KMS-11 (cell line): ENCODE measurements at regions not wholly inside any gene's neighbourhood (a gene's known extent, or its start where the extent isn't known, plus 50 kb on each side); places are given as distances from the start of the nearest gene placed in this dataset.

Source experiments
- H2AFZ ChIP-seq: fragments of 200-600 bp; sonication (generic); 2 replicates; pipeline ENCODE4 v1.6.1; 2016; ENCODE audit warnings: antibody characterized with exemption, mixed run types, low read depth
- H3K27ac ChIP-seq: fragments of 200-600 bp; sonication (generic); 2 replicates; pipeline ENCODE4 v1.6.1; 2016; ENCODE audit warnings: mild to moderate bottlenecking, mixed run types
- H3K27me3 ChIP-seq: fragments of 200-600 bp; sonication (generic); 2 replicates; pipeline ENCODE4 v1.6.1; 2017; ENCODE audit warnings: mild to moderate bottlenecking, low read depth, mixed run types, moderate library complexity; ENCODE audit not compliant: insufficient read depth
- H3K36me3 ChIP-seq: fragments of 200-600 bp; sonication (generic); 2 replicates; pipeline ENCODE4 v1.6.1; 2017; ENCODE audit warnings: mild to moderate bottlenecking, mixed run types; ENCODE audit not compliant: insufficient read depth
- H3K4me1 ChIP-seq: fragments of 200-600 bp; sonication (generic); 2 replicates; pipeline ENCODE4 v1.6.1; 2016; ENCODE audit warnings: mild to moderate bottlenecking, low read depth, mixed run types; ENCODE audit not compliant: poor library complexity, severe bottlenecking
- H3K4me2 ChIP-seq: fragments of 200-600 bp; sonication (generic); 2 replicates; pipeline ENCODE4 v1.7.0; 2016; ENCODE audit warnings: mild to moderate bottlenecking, mixed run types
- H3K4me3 ChIP-seq: fragments of 200-600 bp; sonication (generic); IDR thresholded peaks from 2 replicates; pipeline ENCODE4 v1.6.1; 2017; ENCODE audit warnings: low read depth, low read length, mixed read lengths; ENCODE audit not compliant: insufficient read depth
- H3K79me2 ChIP-seq: fragments of 200-600 bp; sonication (generic); 2 replicates; pipeline ENCODE4 v1.6.1; 2016; ENCODE audit warnings: low read depth, mixed run types; ENCODE audit not compliant: insufficient read depth
- H3K9ac ChIP-seq: fragments of 200-600 bp; sonication (generic); 2 replicates; pipeline ENCODE4 v1.6.1; 2016; ENCODE audit warnings: mild to moderate bottlenecking, mixed run types
- H4K20me1 ChIP-seq: fragments of 200-600 bp; sonication (generic); 2 replicates; pipeline ENCODE4 v1.6.1; 2016; ENCODE audit warnings: mild to moderate bottlenecking, mixed run types; ENCODE audit not compliant: insufficient read depth
- TF ChIP-seq, protein P1 (sequence below): fragments of 200-600 bp; sonication (generic); conservative IDR thresholded peaks from 2 replicates; pipeline ENCODE4 v1.6.1; 2017; ENCODE audit warnings: low read depth, mild to moderate bottlenecking, antibody characterized with exemption, low read length, moderate library complexity, mixed read lengths

DNA sequence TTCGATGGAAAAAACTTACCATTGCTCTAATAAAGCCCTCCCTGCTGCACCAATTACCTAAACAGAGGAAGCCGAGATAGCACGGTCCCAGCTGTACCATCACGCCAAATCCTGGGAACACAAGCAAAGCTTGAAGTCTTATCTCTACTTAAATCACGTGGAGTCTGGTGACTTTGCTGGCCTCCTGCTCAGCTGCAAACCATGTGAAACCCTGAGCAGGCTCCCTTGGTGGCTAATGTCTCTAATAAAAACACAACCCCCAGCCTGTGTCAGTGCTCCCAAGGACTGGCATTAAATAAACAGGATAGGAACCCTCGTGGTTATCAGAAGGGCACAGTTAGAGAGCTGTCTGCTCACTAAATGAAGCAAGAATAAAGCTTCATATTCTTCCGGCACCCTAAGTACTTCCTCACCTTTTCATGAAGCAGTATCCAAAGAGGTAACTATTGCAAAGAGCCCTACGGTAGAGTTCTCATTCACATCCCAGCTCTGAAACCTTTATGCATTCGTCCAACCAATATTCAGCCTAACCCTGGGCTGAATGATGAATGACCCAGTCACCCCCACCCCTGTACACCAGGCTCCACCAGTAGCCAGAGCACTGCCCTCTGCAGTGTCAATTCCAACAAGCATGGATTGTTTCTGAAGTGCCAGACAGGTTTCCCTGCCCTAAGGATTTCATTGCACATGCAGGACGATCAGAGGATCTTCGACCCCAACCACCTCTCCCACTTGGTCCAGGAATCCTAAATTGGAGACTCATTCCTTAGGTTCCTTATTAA is 452.7 kb upstream of the TMPO start:
- Histone ChIP-seq H3K9ac (no peak overlapping the region), H3K79me2 (no peaks in the 10 kb centered on the region), H3K4me3 (no peak overlapping the region)

DNA sequence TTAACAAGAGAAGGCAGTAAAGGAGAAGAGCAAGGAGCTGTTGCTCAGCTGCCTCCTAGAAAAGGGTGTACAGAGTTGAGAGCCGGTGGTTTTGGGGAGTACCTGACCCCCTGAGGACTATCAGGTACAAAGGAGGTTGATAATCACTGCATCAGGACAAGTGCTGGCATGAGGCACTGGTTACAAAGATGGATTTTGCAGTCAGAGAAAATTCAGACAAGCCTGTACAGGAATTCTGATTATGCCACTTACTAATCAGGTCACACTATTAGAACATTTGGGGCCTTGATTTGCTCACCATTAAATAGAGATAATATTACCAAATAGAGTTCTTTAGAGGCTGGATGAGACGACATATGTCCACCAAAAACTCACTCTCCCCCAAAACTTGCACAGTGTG is 450.9 kb upstream of the TMPO start:
- Histone ChIP-seq H3K9ac (no peak overlapping the region), H3K36me3 (no peaks in the 10 kb centered on the region), H3K4me2 (no peak overlapping the region), H3K79me2 (no peaks in the 10 kb centered on the region), H4K20me1 (no peaks in the 10 kb centered on the region), H3K4me1 (no peaks in the 10 kb centered on the region), H3K4me3 (no peak overlapping the region), H2AFZ (no peak overlapping the region), H3K27ac (no peak overlapping the region), H3K27me3 (no peaks in the 10 kb centered on the region)
- TF ChIP-seq, protein P1, sequence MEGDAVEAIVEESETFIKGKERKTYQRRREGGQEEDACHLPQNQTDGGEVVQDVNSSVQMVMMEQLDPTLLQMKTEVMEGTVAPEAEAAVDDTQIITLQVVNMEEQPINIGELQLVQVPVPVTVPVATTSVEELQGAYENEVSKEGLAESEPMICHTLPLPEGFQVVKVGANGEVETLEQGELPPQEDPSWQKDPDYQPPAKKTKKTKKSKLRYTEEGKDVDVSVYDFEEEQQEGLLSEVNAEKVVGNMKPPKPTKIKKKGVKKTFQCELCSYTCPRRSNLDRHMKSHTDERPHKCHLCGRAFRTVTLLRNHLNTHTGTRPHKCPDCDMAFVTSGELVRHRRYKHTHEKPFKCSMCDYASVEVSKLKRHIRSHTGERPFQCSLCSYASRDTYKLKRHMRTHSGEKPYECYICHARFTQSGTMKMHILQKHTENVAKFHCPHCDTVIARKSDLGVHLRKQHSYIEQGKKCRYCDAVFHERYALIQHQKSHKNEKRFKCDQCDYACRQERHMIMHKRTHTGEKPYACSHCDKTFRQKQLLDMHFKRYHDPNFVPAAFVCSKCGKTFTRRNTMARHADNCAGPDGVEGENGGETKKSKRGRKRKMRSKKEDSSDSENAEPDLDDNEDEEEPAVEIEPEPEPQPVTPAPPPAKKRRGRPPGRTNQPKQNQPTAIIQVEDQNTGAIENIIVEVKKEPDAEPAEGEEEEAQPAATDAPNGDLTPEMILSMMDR = no peak

More for the DNA sequence above, 452.7 kb upstream of the TMPO start:
- Histone ChIP-seq H3K4me1 (peaks cover 10% of the 10 kb centered on the region), H3K27ac (no peak overlapping the region), H2AFZ (no peak overlapping the region), H3K27me3 (no peaks in the 10 kb centered on the region), H4K20me1 (no peaks in the 10 kb centered on the region), H3K36me3 (no peaks in the 10 kb centered on the region), H3K4me2 (no peak overlapping the region)
- TF ChIP-seq, protein P1 = no peak

DNA sequence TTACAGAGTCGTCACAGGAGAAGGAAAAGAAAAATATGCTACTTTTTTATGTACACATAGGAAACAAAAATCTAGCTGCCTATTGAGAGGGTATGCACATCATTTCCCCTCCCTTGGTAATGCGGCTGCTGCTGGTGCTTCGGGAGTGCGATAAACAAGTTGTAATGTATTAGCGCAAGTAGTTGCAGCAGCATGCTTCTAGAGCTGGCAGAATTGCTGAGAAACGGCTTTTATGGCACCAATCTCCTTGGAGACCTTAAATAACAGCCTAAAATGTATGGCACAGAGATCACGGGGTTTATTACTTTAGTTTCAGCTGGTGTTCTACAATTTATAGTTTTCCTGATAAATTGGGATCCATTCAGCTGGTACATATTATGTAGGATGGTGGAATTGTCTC is 447.6 kb upstream of the TMPO start:
- no peak overlapping the region for H3K9ac ChIP-seq
- no peak overlapping the region for H2AFZ ChIP-seq
- H3K4me2 ChIP-seq = no peak overlapping the region
- no peaks in the 10 kb centered on the region for H3K79me2 ChIP-seq
- no peaks in the 10 kb centered on the region for H4K20me1 ChIP-seq
- no peak overlapping the region for H3K27ac ChIP-seq
- TF ChIP-seq, protein P1 = no peak
- H3K27me3 ChIP-seq = no peaks in the 10 kb centered on the region
- H3K4me1 ChIP-seq = no peaks in the 10 kb centered on the region
- H3K36me3 ChIP-seq = no peaks in the 10 kb centered on the region
- H3K4me3 ChIP-seq = no peak overlapping the region

DNA sequence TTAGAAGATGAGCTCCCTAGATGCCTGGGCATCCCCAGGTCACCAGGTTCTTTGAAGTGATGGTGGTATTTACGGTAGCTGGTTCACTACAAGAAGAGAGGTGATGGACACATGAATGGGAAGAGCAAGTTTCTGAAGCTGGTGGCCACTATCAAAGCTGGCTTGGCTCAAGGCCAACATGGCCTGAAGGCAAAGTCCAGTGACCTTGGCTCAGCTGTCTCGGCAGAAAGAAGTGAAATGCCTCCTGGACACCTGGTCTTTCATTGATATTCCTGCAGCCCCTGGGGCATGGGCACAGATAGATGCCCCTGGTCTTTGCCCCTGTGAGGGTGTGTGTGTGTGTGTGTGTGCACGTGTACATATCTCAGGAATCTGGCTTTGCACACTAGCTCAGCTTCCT is 441.8 kb upstream of the TMPO start:
- Histone ChIP-seq H3K4me1 (no peaks in the 10 kb centered on the region), H3K79me2 (no peaks in the 10 kb centered on the region), H4K20me1 (no peaks in the 10 kb centered on the region), H3K27me3 (no peaks in the 10 kb centered on the region), H2AFZ (no peak overlapping the region), H3K4me2 (no peak overlapping the region), H3K9ac (no peak overlapping the region), H3K4me3 (no peak overlapping the region), H3K27ac (no peak overlapping the region), H3K36me3 (no peaks in the 10 kb centered on the region)
- TF ChIP-seq, protein P1 = no peak
